ENCODE measurements at regions not wholly inside any gene's neighbourhood (a gene's known extent, or its start where the extent isn't known, plus 50 kb on each side); places are given as distances from the start of the nearest gene placed in this dataset.

GRCh38 chr1:115188680-115189395 lies 99.5 kb upstream of the TSPAN2 start:
- TF ChIP-seq ATF2 (tag by site-specific recombination; IDR thresholded peaks at IDR 0.05; ENCODE audit: low read depth) (no peak), CTCF (tag by site-specific recombination; IDR thresholded peaks at IDR 0.05) (no peak), KLF9 (tag by site-specific recombination; IDR thresholded peaks at IDR 0.05; ENCODE audit: low read depth) (no peak), SP2 (tag by site-specific recombination; IDR thresholded peaks at IDR 0.05) (no peak), OSR2 (tag by site-specific recombination; IDR thresholded peaks at IDR 0.05) (no peak), MYNN (tag by site-specific recombination; IDR thresholded peaks at IDR 0.05; ENCODE audit: borderline replicate concordance) (no peak), ZNF138 (tag by site-specific recombination; IDR thresholded peaks at IDR 0.05; ENCODE audit: borderline replicate concordance) (no peak)
- TF ChIP-seq, protein P1, sequence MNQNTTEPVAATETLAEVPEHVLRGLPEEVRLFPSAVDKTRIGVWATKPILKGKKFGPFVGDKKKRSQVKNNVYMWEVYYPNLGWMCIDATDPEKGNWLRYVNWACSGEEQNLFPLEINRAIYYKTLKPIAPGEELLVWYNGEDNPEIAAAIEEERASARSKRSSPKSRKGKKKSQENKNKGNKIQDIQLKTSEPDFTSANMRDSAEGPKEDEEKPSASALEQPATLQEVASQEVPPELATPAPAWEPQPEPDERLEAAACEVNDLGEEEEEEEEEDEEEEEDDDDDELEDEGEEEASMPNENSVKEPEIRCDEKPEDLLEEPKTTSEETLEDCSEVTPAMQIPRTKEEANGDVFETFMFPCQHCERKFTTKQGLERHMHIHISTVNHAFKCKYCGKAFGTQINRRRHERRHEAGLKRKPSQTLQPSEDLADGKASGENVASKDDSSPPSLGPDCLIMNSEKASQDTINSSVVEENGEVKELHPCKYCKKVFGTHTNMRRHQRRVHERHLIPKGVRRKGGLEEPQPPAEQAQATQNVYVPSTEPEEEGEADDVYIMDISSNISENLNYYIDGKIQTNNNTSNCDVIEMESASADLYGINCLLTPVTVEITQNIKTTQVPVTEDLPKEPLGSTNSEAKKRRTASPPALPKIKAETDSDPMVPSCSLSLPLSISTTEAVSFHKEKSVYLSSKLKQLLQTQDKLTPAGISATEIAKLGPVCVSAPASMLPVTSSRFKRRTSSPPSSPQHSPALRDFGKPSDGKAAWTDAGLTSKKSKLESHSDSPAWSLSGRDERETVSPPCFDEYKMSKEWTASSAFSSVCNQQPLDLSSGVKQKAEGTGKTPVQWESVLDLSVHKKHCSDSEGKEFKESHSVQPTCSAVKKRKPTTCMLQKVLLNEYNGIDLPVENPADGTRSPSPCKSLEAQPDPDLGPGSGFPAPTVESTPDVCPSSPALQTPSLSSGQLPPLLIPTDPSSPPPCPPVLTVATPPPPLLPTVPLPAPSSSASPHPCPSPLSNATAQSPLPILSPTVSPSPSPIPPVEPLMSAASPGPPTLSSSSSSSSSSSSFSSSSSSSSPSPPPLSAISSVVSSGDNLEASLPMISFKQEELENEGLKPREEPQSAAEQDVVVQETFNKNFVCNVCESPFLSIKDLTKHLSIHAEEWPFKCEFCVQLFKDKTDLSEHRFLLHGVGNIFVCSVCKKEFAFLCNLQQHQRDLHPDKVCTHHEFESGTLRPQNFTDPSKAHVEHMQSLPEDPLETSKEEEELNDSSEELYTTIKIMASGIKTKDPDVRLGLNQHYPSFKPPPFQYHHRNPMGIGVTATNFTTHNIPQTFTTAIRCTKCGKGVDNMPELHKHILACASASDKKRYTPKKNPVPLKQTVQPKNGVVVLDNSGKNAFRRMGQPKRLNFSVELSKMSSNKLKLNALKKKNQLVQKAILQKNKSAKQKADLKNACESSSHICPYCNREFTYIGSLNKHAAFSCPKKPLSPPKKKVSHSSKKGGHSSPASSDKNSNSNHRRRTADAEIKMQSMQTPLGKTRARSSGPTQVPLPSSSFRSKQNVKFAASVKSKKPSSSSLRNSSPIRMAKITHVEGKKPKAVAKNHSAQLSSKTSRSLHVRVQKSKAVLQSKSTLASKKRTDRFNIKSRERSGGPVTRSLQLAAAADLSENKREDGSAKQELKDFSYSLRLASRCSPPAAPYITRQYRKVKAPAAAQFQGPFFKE (tag by site-specific recombination; IDR thresholded peaks at IDR 0.05; ENCODE audit: borderline replicate concordance) = no peak
